ENCODE measurements at regions not wholly inside any gene's neighbourhood (a gene's known extent, or its start where the extent isn't known, plus 50 kb on each side); places are given as distances from the start of the nearest gene placed in this dataset.

DNA sequence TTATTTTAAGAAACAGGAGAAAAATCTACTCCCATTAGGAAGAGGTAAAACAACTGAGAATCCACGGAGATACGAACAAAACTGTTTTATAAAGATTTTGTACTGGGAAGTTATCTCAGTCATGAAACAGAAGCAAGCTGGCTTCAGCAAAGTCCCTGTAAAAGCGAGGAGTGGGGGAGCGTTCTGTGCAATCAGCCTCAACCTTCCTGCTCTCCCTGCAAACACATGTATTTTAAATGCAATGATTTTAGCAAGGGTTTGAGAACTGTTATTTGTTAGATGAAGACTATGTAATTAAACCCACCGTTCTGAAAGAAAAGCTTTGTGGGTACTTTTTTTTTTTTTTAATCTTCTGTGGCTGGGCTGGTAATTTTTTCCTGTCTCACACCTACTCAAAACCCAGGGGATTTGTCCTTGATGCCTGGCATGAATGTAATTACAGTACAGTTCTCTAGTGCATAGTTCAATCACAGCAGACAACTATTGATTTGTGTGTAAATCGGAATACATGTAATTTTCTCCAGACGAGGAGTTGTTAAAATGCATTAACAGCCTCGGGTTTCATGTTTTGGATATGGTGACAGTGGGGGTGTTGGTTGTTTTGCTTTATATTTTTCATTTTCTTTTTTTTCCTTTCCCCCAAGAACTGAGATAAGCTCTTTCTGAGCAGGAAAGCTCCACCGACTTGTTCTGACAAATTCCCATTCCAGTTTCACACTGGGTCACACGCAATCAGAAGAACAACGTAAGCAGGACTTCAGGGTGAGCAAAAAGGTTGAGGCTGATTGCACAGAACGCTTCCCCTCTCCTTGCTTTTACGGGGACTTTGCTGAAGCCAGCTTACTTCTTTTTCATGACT, 153.6 kb downstream of the PHLDA1 start:
- TF ChIP-seq, protein P1, sequence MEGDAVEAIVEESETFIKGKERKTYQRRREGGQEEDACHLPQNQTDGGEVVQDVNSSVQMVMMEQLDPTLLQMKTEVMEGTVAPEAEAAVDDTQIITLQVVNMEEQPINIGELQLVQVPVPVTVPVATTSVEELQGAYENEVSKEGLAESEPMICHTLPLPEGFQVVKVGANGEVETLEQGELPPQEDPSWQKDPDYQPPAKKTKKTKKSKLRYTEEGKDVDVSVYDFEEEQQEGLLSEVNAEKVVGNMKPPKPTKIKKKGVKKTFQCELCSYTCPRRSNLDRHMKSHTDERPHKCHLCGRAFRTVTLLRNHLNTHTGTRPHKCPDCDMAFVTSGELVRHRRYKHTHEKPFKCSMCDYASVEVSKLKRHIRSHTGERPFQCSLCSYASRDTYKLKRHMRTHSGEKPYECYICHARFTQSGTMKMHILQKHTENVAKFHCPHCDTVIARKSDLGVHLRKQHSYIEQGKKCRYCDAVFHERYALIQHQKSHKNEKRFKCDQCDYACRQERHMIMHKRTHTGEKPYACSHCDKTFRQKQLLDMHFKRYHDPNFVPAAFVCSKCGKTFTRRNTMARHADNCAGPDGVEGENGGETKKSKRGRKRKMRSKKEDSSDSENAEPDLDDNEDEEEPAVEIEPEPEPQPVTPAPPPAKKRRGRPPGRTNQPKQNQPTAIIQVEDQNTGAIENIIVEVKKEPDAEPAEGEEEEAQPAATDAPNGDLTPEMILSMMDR (IDR thresholded peaks at IDR 0.05; ENCODE audit: insufficient read depth, low read length): no peak
- no peak for TF ChIP-seq POLR2AphosphoS5 (IDR thresholded peaks at IDR 0.05; ENCODE audit: low read depth)
- TF ChIP-seq, protein P2, sequence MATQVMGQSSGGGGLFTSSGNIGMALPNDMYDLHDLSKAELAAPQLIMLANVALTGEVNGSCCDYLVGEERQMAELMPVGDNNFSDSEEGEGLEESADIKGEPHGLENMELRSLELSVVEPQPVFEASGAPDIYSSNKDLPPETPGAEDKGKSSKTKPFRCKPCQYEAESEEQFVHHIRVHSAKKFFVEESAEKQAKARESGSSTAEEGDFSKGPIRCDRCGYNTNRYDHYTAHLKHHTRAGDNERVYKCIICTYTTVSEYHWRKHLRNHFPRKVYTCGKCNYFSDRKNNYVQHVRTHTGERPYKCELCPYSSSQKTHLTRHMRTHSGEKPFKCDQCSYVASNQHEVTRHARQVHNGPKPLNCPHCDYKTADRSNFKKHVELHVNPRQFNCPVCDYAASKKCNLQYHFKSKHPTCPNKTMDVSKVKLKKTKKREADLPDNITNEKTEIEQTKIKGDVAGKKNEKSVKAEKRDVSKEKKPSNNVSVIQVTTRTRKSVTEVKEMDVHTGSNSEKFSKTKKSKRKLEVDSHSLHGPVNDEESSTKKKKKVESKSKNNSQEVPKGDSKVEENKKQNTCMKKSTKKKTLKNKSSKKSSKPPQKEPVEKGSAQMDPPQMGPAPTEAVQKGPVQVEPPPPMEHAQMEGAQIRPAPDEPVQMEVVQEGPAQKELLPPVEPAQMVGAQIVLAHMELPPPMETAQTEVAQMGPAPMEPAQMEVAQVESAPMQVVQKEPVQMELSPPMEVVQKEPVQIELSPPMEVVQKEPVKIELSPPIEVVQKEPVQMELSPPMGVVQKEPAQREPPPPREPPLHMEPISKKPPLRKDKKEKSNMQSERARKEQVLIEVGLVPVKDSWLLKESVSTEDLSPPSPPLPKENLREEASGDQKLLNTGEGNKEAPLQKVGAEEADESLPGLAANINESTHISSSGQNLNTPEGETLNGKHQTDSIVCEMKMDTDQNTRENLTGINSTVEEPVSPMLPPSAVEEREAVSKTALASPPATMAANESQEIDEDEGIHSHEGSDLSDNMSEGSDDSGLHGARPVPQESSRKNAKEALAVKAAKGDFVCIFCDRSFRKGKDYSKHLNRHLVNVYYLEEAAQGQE (IDR thresholded peaks at IDR 0.05; ENCODE audit: insufficient replicate concordance, low read depth): no peak
- TF ChIP-seq GABPA (IDR thresholded peaks at IDR 0.05; ENCODE audit: low read depth): no peak
